Right renal cortex interstitium (tissue), 3 donors: ENCODE measurements at regions not wholly inside any gene's neighbourhood (a gene's known extent, or its start where the extent isn't known, plus 50 kb on each side); places are given as distances from the start of the nearest gene placed in this dataset.

ENCODE experiments used
- DNase-seq, 3 donors: peaks; one replicate each; pipeline ENCODE4 v3.0.0-alpha.2; 2013; ENCODE audit warnings: low read depth in 3 of 3, low spot score in 2 of 3

- no peak for DNase-seq
Measured at GRCh38 chr1:65741993-65742392, 50.7 kb upstream of the PDE4B start.
